ENCODE measurements at regions not wholly inside any gene's neighbourhood (a gene's known extent, or its start where the extent isn't known, plus 50 kb on each side); places are given as distances from the start of the nearest gene placed in this dataset.
"Not testable (repeated sequence)": the region's sequence is repeated elsewhere in the genome, so short reads cannot be mapped to it uniquely, and the experiment has no call there.

- DNase-seq, result not testable (repeated sequence)
These were observed 403.2 kb upstream of the SMIM31 start for GRCh38 chr4:164350716-164351115.

GRCh38 chr4:164357957-164358356 lies 396.0 kb upstream of the SMIM31 start:
- no peak for DNase-seq

GRCh38 chr4:164358400-164358799 lies 395.5 kb upstream of the SMIM31 start:
- DNase-seq, result no peak

GRCh38 chr4:164359881-164360280 lies 394.1 kb upstream of the SMIM31 start:
- no peak for DNase-seq

GRCh38 chr4:164368894-164369293 lies 385.0 kb upstream of the SMIM31 start:
- DNase-seq, result no peak

- no peak for DNase-seq
These were observed 380.9 kb upstream of the SMIM31 start for GRCh38 chr4:164373021-164373420.

DNA sequence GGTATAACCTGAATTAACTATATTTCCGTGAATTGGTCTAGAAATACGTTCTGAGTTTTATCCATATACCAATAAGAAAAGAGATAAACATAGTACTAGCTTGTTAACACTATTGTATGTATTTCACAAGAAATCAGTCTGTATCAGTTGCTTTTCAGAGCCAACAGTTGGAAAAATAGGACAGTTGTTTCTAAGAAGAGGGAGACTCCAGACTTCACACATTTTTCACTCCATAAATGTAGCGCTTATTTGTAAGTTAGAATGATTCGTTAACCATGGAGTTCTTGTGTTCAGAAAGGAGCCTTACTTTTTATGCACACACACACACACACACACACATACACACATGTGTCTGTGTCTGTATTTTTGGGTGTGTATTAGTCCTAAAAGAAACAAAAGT lies 376.7 kb upstream of the SMIM31 start:
- DNase-seq, result no peak

- no peak for DNase-seq
These were observed 375.6 kb upstream of the SMIM31 start for GRCh38 chr4:164378361-164378760.

DNA sequence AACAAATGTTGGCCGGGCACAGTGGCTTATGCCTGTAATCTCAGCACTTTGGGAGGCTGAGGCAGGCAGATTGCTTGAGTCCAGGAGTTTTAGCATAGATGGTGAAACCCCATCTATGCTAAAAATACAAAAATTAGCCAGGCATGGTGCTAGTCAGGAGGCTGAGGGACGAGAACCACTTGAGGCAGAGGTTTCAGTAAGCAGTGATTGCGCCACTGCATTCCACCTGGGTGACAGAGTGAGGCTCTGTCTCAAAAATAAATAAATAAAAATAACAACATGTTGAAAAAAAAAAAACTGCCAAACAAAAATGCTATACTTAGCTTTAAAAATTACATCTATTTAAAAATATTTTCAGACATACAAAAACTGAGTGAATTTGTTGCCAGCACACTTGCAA lies 374.2 kb upstream of the SMIM31 start:
- no peak for DNase-seq

DNA sequence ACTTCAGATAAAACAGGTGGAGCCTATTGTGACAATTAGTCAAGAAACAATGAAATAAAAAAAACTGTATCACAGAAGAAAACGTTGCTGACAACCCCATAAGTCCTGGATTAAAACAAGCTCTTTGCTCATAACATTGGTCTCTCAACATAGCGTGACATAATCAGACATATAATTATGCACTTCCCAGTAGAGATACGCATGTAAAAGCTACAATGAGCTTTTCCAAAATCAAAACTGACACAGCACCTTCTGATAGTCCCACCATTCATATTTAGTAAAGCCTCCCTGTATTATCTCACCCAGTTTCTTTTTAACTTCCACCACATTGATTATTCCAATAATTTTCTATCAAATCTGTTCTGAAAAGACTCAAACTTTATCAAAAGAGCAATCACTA lies 372.1 kb upstream of the SMIM31 start:
- DNase-seq, result no peak

DNA sequence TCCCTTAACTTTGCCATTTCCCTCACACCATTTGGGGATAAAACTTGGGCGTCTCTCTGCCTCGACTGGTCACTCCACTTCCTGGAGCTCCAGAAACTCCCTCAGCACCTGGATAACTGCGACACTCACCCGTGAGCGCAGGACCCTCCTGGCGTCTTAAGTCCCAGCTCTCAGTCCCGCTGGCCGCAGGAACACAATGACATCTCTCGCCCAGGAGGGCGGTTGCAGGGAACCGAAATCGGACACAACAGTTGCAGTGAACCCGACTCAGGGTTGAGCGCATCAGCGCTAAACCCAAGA lies 370.9 kb upstream of the SMIM31 start:
- no peak for DNase-seq

DNA sequence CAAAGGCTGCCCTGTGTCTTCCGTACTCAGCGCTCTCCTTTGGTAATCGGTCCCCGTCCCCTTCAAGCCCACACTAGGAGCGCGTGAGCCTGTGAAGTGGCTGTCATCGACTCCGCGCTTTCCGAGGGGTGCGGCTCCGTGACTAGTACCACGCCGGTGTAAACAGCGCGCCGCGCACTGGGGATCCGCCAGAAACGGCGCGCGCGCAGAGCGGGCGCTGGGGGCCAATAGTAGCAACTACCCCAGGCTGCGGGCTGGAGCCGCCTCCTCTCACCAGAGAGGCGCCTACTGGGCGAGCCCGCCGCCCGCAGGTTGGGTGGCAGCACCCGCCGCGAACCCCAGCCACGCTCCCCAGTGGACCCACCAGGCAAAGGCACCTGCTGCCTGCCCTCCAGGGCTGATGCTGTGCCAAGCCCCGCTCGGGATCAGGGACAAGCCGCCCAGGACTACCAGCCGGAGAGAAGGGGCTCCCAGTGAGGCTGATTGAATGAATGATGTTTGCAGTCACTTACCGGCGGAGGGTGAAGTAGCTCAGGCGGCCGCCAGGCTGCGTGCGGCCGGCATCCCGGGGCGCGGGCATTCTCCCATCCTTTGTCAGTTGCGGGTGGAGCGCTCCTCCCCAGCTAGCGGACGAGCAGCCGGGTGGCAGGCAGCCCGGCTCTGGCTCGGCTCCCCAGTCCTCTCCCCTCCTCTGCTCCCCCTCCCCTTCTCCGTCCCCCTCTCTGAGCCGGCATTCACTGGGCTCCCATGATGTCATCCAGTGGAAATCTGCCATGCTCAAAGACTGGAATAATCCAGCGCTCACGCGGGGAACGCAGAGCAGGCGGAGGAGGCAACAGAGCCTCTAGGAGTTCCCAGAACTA lies 370.3 kb upstream of the SMIM31 start:
- DNase-seq, result peak; percentile 51

DNA sequence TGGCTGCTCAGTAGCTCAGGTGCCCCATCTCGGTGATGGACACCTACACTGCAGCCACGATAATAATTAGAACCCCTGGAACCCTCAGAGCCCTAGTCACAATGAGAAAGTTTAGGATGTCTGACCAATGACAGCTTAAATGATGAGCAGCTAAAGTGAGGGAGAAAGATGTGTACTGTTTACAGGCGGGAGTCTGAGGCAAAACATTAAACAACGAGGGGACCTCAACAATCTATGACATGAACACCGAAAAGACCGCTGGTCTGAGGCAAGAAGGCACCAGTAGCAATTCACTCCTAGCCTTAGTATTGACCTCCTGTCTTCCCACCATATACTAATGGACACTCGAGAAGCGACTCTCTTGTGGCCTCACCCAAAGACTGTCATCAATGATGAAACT lies 369.5 kb upstream of the SMIM31 start:
- no peak for DNase-seq

DNA sequence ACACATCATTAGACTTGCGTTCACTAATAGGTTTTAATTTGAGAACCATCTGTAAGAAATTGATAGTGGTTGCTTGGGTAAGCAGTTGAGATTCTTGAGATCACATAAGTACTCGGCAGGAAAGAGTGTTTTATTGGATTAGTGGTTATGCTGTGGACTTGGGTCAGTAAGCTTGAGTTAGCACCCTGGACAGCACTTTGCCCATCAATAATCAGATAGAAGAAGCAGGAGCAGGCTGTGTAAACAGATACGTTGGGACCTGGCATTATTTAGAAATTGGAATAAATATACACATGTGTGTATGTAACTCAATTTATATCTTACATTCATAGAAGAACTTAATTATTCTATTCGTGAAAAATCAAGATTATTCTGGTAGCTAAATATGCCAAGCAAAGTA lies 357.5 kb upstream of the SMIM31 start:
- DNase-seq, result no peak

- no peak for DNase-seq
These were observed 351.4 kb upstream of the SMIM31 start for GRCh38 chr4:164402554-164402953.

DNA sequence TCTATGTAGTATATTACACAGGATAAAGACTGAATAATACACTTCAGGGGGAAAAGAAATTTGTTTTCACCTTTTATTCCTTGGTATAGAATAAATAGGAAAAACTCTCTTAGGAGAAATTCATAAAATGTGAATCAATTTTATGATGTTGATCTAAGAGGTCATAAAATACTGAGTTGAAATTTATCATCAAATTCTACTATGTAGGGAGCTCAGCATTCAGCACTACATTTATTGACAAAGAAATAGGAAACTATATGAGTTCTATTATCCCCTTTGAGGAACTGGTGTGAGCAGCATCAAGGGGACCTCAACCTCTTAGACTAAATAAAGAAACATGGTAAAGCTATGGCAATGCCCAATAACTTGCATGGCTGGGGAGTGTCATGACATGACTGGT lies 348.2 kb upstream of the SMIM31 start:
- no peak for DNase-seq

- no peak for DNase-seq
These were observed 345.1 kb upstream of the SMIM31 start for GRCh38 chr4:164408831-164409230.

DNA sequence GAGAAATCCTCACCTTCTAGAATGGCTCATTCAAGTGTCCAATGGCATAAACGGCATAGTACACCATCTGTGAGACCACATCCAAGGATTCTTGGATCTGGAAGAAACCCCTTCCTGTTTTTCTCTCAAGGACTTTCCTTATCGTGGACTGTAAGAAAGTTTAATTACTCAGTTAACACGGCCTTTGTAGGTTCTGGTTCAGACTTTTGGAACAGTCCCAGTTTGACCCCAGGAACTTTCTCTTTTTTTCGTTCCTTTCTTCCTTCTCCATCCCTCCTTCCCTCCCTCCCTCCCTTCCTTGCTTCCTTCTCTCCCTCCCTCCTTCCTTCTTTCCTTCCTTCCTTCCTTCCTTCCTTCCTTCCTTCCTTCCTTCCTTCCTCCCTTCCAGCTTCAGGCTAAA lies 343.5 kb upstream of the SMIM31 start:
- no peak for DNase-seq

GRCh38 chr4:164412246-164412645 lies 341.7 kb upstream of the SMIM31 start:
- DNase-seq, result no peak

DNA sequence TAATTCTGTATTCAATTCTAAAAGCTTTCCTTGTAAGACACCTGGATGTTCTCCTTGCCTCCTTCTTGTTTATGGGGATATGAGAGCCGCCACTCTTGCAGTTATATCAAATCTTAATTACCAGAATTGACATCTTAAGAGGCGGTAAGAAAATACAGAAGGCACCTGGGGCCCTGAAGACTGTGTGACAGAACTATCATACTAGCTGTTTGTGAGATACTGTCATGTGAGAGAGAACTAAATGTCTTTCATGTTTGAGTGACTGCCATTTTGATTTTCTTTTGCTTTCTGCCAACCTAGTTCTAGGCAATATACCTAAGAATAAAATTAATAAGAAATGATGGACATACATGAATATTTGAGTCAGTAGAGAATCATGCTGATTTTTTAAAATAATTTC lies 340.2 kb upstream of the SMIM31 start:
- DNase-seq, result no peak

- no peak for DNase-seq
These were observed 330.1 kb upstream of the SMIM31 start for GRCh38 chr4:164423819-164424218.

GRCh38 chr4:164424846-164425245 lies 329.1 kb upstream of the SMIM31 start:
- DNase-seq, result no peak

DNA sequence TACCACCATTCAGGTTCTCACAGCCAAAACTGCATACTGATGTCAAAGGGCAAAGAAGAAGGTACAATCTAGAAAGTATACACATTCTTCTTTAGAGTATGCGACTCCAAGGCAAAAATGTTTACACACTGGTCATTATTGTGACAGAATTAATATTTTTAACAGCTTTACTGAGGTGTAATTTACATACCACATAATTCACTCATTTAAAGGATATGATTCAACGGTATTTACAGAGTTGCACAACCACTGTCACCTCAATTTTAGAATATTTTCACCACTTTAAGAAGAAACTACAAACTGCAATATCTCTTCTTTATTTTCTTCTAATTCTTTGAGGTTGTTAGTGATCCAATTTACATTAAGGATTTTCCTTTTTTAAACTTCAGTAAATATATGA lies 325.4 kb upstream of the SMIM31 start:
- no peak for DNase-seq

DNA sequence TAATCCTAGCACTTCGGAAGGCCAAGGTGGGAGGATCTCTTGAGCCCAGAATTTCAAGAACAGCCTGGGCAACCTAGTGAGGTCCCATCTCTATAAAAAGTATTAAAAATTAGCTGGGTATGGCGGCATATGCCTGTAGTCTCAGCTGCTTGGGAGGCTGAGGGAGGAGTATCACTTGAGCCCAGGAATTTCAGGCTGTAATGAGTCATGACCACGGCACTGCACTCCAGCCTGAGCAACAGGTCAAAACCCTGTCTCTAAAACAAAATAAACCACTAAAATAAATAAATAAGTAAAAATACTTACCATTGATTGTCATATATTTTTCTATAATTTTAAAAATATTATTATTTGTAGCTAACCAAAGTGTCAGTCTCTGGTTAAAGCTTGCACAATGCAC lies 315.6 kb upstream of the SMIM31 start:
- DNase-seq, result no peak

- DNase-seq, result no peak
These were observed 314.9 kb upstream of the SMIM31 start for GRCh38 chr4:164439037-164439436.
